ENCODE measurements at regions not wholly inside any gene's neighbourhood (a gene's known extent, or its start where the extent isn't known, plus 50 kb on each side); places are given as distances from the start of the nearest gene placed in this dataset.
A peak's percentile ranks its signal among the peaks of the same experiment; 100 is the strongest.

GRCh38 chrX:4240541-4241194 lies 527.2 kb upstream of the PRKX start:
- H3K9me3 ChIP-seq (ENCODE audit: low read length): no peaks in the 10 kb centered on the region
- no peaks in the 10 kb centered on the region for H3K36me3 ChIP-seq (ENCODE audit: insufficient read depth, low read length)
- H3K27me3 ChIP-seq (ENCODE audit: insufficient read depth, low read length): no peaks in the 10 kb centered on the region
- no peak overlapping the region for H3K4me3 ChIP-seq (ENCODE audit: low read length)
- H2AFZ ChIP-seq (ENCODE audit: low read depth, low read length): peak overlapping the region; percentile 11
- H3K4me1 ChIP-seq (ENCODE audit: insufficient read depth, low read length): no peaks in the 10 kb centered on the region

GRCh38 chrX:4239650-4240540 lies 526.4 kb upstream of the PRKX start:
- Histone ChIP-seq H3K36me3 (ENCODE audit: insufficient read depth, low read length) (no peaks in the 10 kb centered on the region), H3K27me3 (ENCODE audit: insufficient read depth, low read length) (no peaks in the 10 kb centered on the region)

GRCh38 chrX:4238916-4239315 lies 525.5 kb upstream of the PRKX start:
- no peaks in the 10 kb centered on the region for H3K36me3 ChIP-seq (ENCODE audit: insufficient read depth, low read length)
- no peaks in the 10 kb centered on the region for H3K4me1 ChIP-seq (ENCODE audit: insufficient read depth, low read length)
- no peaks in the 10 kb centered on the region for H3K9me3 ChIP-seq (ENCODE audit: low read length)
- no peak overlapping the region for H3K4me3 ChIP-seq (ENCODE audit: low read length)
- no peaks in the 10 kb centered on the region for H3K27me3 ChIP-seq (ENCODE audit: insufficient read depth, low read length)
- no peak overlapping the region for H2AFZ ChIP-seq (ENCODE audit: low read depth, low read length)

More at GRCh38 chrX:4239650-4240540, 526.4 kb upstream of the PRKX start:
- peak overlapping the region; percentile 11 for H2AFZ ChIP-seq (ENCODE audit: low read depth, low read length)
- H3K9me3 ChIP-seq (ENCODE audit: low read length): no peaks in the 10 kb centered on the region
- no peak overlapping the region for H3K4me3 ChIP-seq (ENCODE audit: low read length)
- H3K4me1 ChIP-seq (ENCODE audit: insufficient read depth, low read length): no peaks in the 10 kb centered on the region

GRCh38 chrX:4225086-4225485 lies 511.6 kb upstream of the PRKX start:
- H3K4me1 ChIP-seq (ENCODE audit: insufficient read depth, low read length): no peaks in the 10 kb centered on the region
- H3K9me3 ChIP-seq (ENCODE audit: low read length): no peaks in the 10 kb centered on the region
- H3K4me3 ChIP-seq (ENCODE audit: low read length): no peak overlapping the region
- no peaks in the 10 kb centered on the region for H3K36me3 ChIP-seq (ENCODE audit: insufficient read depth, low read length)
- H3K27me3 ChIP-seq (ENCODE audit: insufficient read depth, low read length): no peaks in the 10 kb centered on the region
- H2AFZ ChIP-seq (ENCODE audit: low read depth, low read length): no peak overlapping the region

- no peaks in the 10 kb centered on the region for H3K9me3 ChIP-seq (ENCODE audit: low read length)
- peaks cover 4% of the 10 kb centered on the region for H3K27me3 ChIP-seq (ENCODE audit: insufficient read depth, low read length)
- H2AFZ ChIP-seq (ENCODE audit: low read depth, low read length): no peak overlapping the region
- no peaks in the 10 kb centered on the region for H3K4me1 ChIP-seq (ENCODE audit: insufficient read depth, low read length)
- H3K4me3 ChIP-seq (ENCODE audit: low read length): no peak overlapping the region
- no peaks in the 10 kb centered on the region for H3K36me3 ChIP-seq (ENCODE audit: insufficient read depth, low read length)
These were observed 493.5 kb upstream of the PRKX start for GRCh38 chrX:4206941-4207340.

- no peaks in the 10 kb centered on the region for H3K9me3 ChIP-seq (ENCODE audit: low read length)
- H3K4me1 ChIP-seq (ENCODE audit: insufficient read depth, low read length): no peaks in the 10 kb centered on the region
- H3K36me3 ChIP-seq (ENCODE audit: insufficient read depth, low read length): no peaks in the 10 kb centered on the region
- H3K27me3 ChIP-seq (ENCODE audit: insufficient read depth, low read length): no peaks in the 10 kb centered on the region
- no peak overlapping the region for H2AFZ ChIP-seq (ENCODE audit: low read depth, low read length)
- H3K4me3 ChIP-seq (ENCODE audit: low read length): no peak overlapping the region
These were observed 484.5 kb upstream of the PRKX start for GRCh38 chrX:4197971-4198370.

GRCh38 chrX:4193500-4194155 lies 480.2 kb upstream of the PRKX start:
- H3K4me3 ChIP-seq (ENCODE audit: low read length): no peak overlapping the region
- H3K4me1 ChIP-seq (ENCODE audit: insufficient read depth, low read length): no peaks in the 10 kb centered on the region
- H2AFZ ChIP-seq (ENCODE audit: low read depth, low read length): no peak overlapping the region
- no peaks in the 10 kb centered on the region for H3K27me3 ChIP-seq (ENCODE audit: insufficient read depth, low read length)
- H3K36me3 ChIP-seq (ENCODE audit: insufficient read depth, low read length): no peaks in the 10 kb centered on the region
- no peaks in the 10 kb centered on the region for H3K9me3 ChIP-seq (ENCODE audit: low read length)

- no peak overlapping the region for H2AFZ ChIP-seq (ENCODE audit: low read depth, low read length)
- H3K36me3 ChIP-seq (ENCODE audit: insufficient read depth, low read length): no peaks in the 10 kb centered on the region
- H3K9me3 ChIP-seq (ENCODE audit: low read length): no peaks in the 10 kb centered on the region
- H3K4me1 ChIP-seq (ENCODE audit: insufficient read depth, low read length): peaks cover 11% of the 10 kb centered on the region
- no peaks in the 10 kb centered on the region for H3K27me3 ChIP-seq (ENCODE audit: insufficient read depth, low read length)
- no peak overlapping the region for H3K4me3 ChIP-seq (ENCODE audit: low read length)
These were observed 472.9 kb upstream of the PRKX start for GRCh38 chrX:4186331-4186730.

- H3K27me3 ChIP-seq (ENCODE audit: insufficient read depth, low read length): no peaks in the 10 kb centered on the region
- no peak overlapping the region for H3K4me3 ChIP-seq (ENCODE audit: low read length)
- H2AFZ ChIP-seq (ENCODE audit: low read depth, low read length): no peak overlapping the region
- no peaks in the 10 kb centered on the region for H3K36me3 ChIP-seq (ENCODE audit: insufficient read depth, low read length)
- H3K4me1 ChIP-seq (ENCODE audit: insufficient read depth, low read length): peaks cover 13% of the 10 kb centered on the region
- H3K9me3 ChIP-seq (ENCODE audit: low read length): no peaks in the 10 kb centered on the region
These were observed 471.6 kb upstream of the PRKX start for GRCh38 chrX:4185086-4185485.

- H3K4me3 ChIP-seq (ENCODE audit: low read length): no peak overlapping the region
- peaks cover 22% of the 10 kb centered on the region for H3K4me1 ChIP-seq (ENCODE audit: insufficient read depth, low read length)
- H3K36me3 ChIP-seq (ENCODE audit: insufficient read depth, low read length): no peaks in the 10 kb centered on the region
- H3K9me3 ChIP-seq (ENCODE audit: low read length): no peaks in the 10 kb centered on the region
- H2AFZ ChIP-seq (ENCODE audit: low read depth, low read length): peak overlapping the region; percentile 50
- H3K27me3 ChIP-seq (ENCODE audit: insufficient read depth, low read length): no peaks in the 10 kb centered on the region
These were observed 469.0 kb upstream of the PRKX start for GRCh38 chrX:4182408-4182806.

- H3K4me1 ChIP-seq (ENCODE audit: insufficient read depth, low read length): peaks cover 22% of the 10 kb centered on the region
- no peaks in the 10 kb centered on the region for H3K9me3 ChIP-seq (ENCODE audit: low read length)
- no peaks in the 10 kb centered on the region for H3K36me3 ChIP-seq (ENCODE audit: insufficient read depth, low read length)
- peak overlapping the region; percentile 50 for H2AFZ ChIP-seq (ENCODE audit: low read depth, low read length)
- no peak overlapping the region for H3K4me3 ChIP-seq (ENCODE audit: low read length)
- no peaks in the 10 kb centered on the region for H3K27me3 ChIP-seq (ENCODE audit: insufficient read depth, low read length)
These were observed 468.4 kb upstream of the PRKX start for GRCh38 chrX:4181782-4182407.

- Histone ChIP-seq H3K36me3 (ENCODE audit: insufficient read depth, low read length) (no peaks in the 10 kb centered on the region), H3K9me3 (ENCODE audit: low read length) (no peaks in the 10 kb centered on the region), H3K4me1 (ENCODE audit: insufficient read depth, low read length) (peaks cover 22% of the 10 kb centered on the region), H2AFZ (ENCODE audit: low read depth, low read length) (no peak overlapping the region), H3K4me3 (ENCODE audit: low read length) (no peak overlapping the region), H3K27me3 (ENCODE audit: insufficient read depth, low read length) (no peaks in the 10 kb centered on the region)
These were observed 465.6 kb upstream of the PRKX start for GRCh38 chrX:4179031-4179430.

- Histone ChIP-seq H3K27me3 (ENCODE audit: insufficient read depth, low read length) (no peaks in the 10 kb centered on the region), H3K9me3 (ENCODE audit: low read length) (no peaks in the 10 kb centered on the region), H3K4me3 (ENCODE audit: low read length) (no peak overlapping the region), H3K4me1 (ENCODE audit: insufficient read depth, low read length) (peaks cover 9% of the 10 kb centered on the region), H3K36me3 (ENCODE audit: insufficient read depth, low read length) (no peaks in the 10 kb centered on the region), H2AFZ (ENCODE audit: low read depth, low read length) (no peak overlapping the region)
These were observed 461.8 kb upstream of the PRKX start for GRCh38 chrX:4175221-4175620.
